Panc1 (cell line): ENCODE measurements at regions not wholly inside any gene's neighbourhood (a gene's known extent, or its start where the extent isn't known, plus 50 kb on each side); places are given as distances from the start of the nearest gene placed in this dataset.

Experiments
- POLR2AphosphoS5 ChIP-seq: IDR thresholded peaks from 2 replicates; pipeline ENCODE4 v1.6.1; 2012; ENCODE audit warnings: mild to moderate bottlenecking, low read depth, low read length, moderate library complexity
- TCF7L2 ChIP-seq: IDR thresholded peaks from 2 replicates; pipeline ENCODE4 v1.6.1; 2011; ENCODE audit warnings: mild to moderate bottlenecking, low read depth, low read length, inconsistent platforms
- TF ChIP-seq, protein P1 (sequence below): fragments of 450-650 bp; IDR thresholded peaks from 2 replicates; pipeline ENCODE4 v1.5.1; 2017; ENCODE audit warnings: mild to moderate bottlenecking
- TF ChIP-seq, protein P2 (sequence below), 2 experiments: IDR thresholded peaks; 2 replicates each; pipeline ENCODE4 v1.6.1; 2011 to 2012; ENCODE audit warnings: low read depth in 2 of 2, control low read depth in 1 of 2, low read length in 1 of 2, mild to moderate bottlenecking in 1 of 2, moderate library complexity in 1 of 2; ENCODE audit not compliant: insufficient read depth in 1 of 2

DNA sequence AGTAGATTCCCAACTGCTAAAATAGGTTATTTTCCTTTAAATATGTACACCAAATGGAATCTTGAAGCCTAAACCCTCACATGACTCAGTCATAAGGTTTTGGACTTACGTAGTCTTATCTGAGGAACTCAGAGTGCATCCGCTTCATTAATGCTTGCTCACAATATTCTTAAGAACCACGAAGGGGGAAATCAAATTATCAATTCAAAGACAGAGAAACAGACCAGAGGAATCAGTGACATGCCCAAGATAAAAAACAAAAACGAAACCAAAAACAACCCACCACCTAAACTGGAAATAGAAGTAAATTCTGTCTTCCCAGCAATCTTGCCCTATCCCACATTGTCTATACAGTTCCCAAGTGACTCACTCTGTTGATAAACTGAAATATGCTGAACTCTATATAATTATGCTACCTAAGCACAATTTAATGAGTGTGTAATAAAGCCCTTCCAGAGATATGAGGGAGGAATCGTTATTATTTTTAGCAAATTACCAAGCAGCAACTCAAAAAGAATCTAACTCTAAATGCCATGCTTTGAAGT is 135.4 kb upstream of the CBLB start:
- TF ChIP-seq, protein P1, sequence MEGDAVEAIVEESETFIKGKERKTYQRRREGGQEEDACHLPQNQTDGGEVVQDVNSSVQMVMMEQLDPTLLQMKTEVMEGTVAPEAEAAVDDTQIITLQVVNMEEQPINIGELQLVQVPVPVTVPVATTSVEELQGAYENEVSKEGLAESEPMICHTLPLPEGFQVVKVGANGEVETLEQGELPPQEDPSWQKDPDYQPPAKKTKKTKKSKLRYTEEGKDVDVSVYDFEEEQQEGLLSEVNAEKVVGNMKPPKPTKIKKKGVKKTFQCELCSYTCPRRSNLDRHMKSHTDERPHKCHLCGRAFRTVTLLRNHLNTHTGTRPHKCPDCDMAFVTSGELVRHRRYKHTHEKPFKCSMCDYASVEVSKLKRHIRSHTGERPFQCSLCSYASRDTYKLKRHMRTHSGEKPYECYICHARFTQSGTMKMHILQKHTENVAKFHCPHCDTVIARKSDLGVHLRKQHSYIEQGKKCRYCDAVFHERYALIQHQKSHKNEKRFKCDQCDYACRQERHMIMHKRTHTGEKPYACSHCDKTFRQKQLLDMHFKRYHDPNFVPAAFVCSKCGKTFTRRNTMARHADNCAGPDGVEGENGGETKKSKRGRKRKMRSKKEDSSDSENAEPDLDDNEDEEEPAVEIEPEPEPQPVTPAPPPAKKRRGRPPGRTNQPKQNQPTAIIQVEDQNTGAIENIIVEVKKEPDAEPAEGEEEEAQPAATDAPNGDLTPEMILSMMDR = no peak
- TF ChIP-seq, protein P2, sequence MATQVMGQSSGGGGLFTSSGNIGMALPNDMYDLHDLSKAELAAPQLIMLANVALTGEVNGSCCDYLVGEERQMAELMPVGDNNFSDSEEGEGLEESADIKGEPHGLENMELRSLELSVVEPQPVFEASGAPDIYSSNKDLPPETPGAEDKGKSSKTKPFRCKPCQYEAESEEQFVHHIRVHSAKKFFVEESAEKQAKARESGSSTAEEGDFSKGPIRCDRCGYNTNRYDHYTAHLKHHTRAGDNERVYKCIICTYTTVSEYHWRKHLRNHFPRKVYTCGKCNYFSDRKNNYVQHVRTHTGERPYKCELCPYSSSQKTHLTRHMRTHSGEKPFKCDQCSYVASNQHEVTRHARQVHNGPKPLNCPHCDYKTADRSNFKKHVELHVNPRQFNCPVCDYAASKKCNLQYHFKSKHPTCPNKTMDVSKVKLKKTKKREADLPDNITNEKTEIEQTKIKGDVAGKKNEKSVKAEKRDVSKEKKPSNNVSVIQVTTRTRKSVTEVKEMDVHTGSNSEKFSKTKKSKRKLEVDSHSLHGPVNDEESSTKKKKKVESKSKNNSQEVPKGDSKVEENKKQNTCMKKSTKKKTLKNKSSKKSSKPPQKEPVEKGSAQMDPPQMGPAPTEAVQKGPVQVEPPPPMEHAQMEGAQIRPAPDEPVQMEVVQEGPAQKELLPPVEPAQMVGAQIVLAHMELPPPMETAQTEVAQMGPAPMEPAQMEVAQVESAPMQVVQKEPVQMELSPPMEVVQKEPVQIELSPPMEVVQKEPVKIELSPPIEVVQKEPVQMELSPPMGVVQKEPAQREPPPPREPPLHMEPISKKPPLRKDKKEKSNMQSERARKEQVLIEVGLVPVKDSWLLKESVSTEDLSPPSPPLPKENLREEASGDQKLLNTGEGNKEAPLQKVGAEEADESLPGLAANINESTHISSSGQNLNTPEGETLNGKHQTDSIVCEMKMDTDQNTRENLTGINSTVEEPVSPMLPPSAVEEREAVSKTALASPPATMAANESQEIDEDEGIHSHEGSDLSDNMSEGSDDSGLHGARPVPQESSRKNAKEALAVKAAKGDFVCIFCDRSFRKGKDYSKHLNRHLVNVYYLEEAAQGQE (IDR thresholded peaks at IDR 0.05; ENCODE audit: insufficient read depth in 1 of 2, low read depth in 2 of 2, low read length in 1 of 2) = no peak
- TF ChIP-seq POLR2AphosphoS5 (no peak), TCF7L2 (no peak)
